ENCODE measurements at regions not wholly inside any gene's neighbourhood (a gene's known extent, or its start where the extent isn't known, plus 50 kb on each side); places are given as distances from the start of the nearest gene placed in this dataset.

GRCh38 chr10:8616166-8616565 lies 561.7 kb downstream of the GATA3 start:
- H3K9ac ChIP-seq (ENCODE audit: low read length), result no peak overlapping the region
- H3K9me2 ChIP-seq (replicated peaks; ENCODE audit: insufficient read depth, low read length), result no peaks in the 10 kb centered on the region
- H3F3A ChIP-seq (ENCODE audit: insufficient read depth), result no peaks in the 10 kb centered on the region
- no peaks in the 10 kb centered on the region for H4K20me1 ChIP-seq (ENCODE audit: low read depth, low read length)
- no peaks in the 10 kb centered on the region for H3K36me3 ChIP-seq (ENCODE audit: low read length)
- H2AFZ ChIP-seq (ENCODE audit: low read depth, low read length, severe bottlenecking), result no peak overlapping the region
- H3K4me3 ChIP-seq (ENCODE audit: insufficient read depth, low read length, poor library complexity, severe bottlenecking), result no peak overlapping the region
- H3K27me3 ChIP-seq (ENCODE audit: low read length), result no peaks in the 10 kb centered on the region
- H3K9me3 ChIP-seq (ENCODE audit: insufficient read depth, low read length), result no peaks in the 10 kb centered on the region
- TF ChIP-seq EZH2phosphoT487 (conservative IDR thresholded peaks at IDR 0.05; ENCODE audit: low read length), result no peak
- TF ChIP-seq, protein P1, sequence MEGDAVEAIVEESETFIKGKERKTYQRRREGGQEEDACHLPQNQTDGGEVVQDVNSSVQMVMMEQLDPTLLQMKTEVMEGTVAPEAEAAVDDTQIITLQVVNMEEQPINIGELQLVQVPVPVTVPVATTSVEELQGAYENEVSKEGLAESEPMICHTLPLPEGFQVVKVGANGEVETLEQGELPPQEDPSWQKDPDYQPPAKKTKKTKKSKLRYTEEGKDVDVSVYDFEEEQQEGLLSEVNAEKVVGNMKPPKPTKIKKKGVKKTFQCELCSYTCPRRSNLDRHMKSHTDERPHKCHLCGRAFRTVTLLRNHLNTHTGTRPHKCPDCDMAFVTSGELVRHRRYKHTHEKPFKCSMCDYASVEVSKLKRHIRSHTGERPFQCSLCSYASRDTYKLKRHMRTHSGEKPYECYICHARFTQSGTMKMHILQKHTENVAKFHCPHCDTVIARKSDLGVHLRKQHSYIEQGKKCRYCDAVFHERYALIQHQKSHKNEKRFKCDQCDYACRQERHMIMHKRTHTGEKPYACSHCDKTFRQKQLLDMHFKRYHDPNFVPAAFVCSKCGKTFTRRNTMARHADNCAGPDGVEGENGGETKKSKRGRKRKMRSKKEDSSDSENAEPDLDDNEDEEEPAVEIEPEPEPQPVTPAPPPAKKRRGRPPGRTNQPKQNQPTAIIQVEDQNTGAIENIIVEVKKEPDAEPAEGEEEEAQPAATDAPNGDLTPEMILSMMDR (IDR thresholded peaks at IDR 0.05; ENCODE audit: insufficient read depth, low read length, poor library complexity, severe bottlenecking), result no peak
- no peak overlapping the region for H3K4me2 ChIP-seq (ENCODE audit: low read depth, low read length, poor library complexity, severe bottlenecking)
- no peaks in the 10 kb centered on the region for H3K79me2 ChIP-seq (ENCODE audit: insufficient read depth, low read length)
- H3K27ac ChIP-seq (ENCODE audit: low read depth, low read length), result no peak overlapping the region

DNA sequence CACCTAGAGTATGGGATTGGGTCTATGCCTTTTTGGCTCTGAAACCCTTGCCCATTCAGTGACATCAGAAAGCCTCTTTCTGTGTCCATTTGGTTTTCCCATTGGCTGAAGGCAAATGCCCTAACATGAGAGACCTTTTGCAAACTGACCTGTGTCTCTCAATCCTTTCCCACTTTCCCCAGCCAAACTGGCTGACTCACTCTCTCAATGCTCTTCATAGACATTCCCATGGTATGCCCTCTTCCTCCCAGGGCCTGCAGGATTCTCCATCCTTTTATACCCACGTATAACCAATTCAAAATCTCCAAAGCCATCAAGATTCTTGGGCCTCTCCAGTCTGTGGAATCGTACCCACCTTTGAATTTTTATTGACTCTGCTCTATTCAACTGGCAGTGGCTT lies 563.3 kb downstream of the GATA3 start:
- no peak overlapping the region for H3K4me3 ChIP-seq (ENCODE audit: insufficient read depth, low read length, poor library complexity, severe bottlenecking)
- H4K20me1 ChIP-seq (ENCODE audit: low read depth, low read length), result no peaks in the 10 kb centered on the region
- no peak overlapping the region for H3K9ac ChIP-seq (ENCODE audit: low read length)
- H3F3A ChIP-seq (ENCODE audit: insufficient read depth), result no peaks in the 10 kb centered on the region
- no peak for TF ChIP-seq EZH2phosphoT487 (conservative IDR thresholded peaks at IDR 0.05; ENCODE audit: low read length)
- TF ChIP-seq, protein P1 (IDR thresholded peaks at IDR 0.05; ENCODE audit: insufficient read depth, low read length, poor library complexity, severe bottlenecking), result no peak
- no peak overlapping the region for H2AFZ ChIP-seq (ENCODE audit: low read depth, low read length, severe bottlenecking)
- no peak overlapping the region for H3K4me2 ChIP-seq (ENCODE audit: low read depth, low read length, poor library complexity, severe bottlenecking)
- no peaks in the 10 kb centered on the region for H3K79me2 ChIP-seq (ENCODE audit: insufficient read depth, low read length)
- no peak overlapping the region for H3K27ac ChIP-seq (ENCODE audit: low read depth, low read length)
- H3K27me3 ChIP-seq (ENCODE audit: low read length), result no peaks in the 10 kb centered on the region
- no peaks in the 10 kb centered on the region for H3K36me3 ChIP-seq (ENCODE audit: low read length)
- H3K9me3 ChIP-seq (ENCODE audit: insufficient read depth, low read length), result no peaks in the 10 kb centered on the region
- H3K9me2 ChIP-seq (replicated peaks; ENCODE audit: insufficient read depth, low read length), result no peaks in the 10 kb centered on the region

DNA sequence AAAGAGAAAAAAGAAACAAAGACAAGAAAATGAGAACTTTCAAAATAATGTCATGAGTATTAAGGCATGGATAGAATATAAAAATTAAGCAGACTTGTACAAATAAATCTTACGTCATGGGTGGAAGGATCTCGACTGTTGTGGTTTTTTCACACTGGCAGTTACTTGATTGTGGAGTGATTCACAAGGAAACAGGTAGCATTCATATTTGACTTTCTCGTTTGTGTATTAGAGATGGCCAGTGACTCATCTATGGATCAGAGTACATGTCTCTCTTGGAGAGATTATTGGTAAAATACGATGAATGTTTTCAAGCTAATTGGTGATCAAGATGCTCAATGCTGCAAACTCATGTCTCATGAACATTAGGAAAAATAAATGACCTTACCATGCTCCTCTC lies 564.3 kb downstream of the GATA3 start:
- H2AFZ ChIP-seq (ENCODE audit: low read depth, low read length, severe bottlenecking), result no peak overlapping the region
- H3K27me3 ChIP-seq (ENCODE audit: low read length), result no peaks in the 10 kb centered on the region
- H3K27ac ChIP-seq (ENCODE audit: low read depth, low read length), result no peak overlapping the region
- H3K4me3 ChIP-seq (ENCODE audit: insufficient read depth, low read length, poor library complexity, severe bottlenecking), result no peak overlapping the region
- no peaks in the 10 kb centered on the region for H4K20me1 ChIP-seq (ENCODE audit: low read depth, low read length)
- no peak overlapping the region for H3K9ac ChIP-seq (ENCODE audit: low read length)
- no peaks in the 10 kb centered on the region for H3K9me3 ChIP-seq (ENCODE audit: insufficient read depth, low read length)
- TF ChIP-seq, protein P1 (IDR thresholded peaks at IDR 0.05; ENCODE audit: insufficient read depth, low read length, poor library complexity, severe bottlenecking), result no peak
- no peak for TF ChIP-seq EZH2phosphoT487 (conservative IDR thresholded peaks at IDR 0.05; ENCODE audit: low read length)
- no peaks in the 10 kb centered on the region for H3K79me2 ChIP-seq (ENCODE audit: insufficient read depth, low read length)
- no peaks in the 10 kb centered on the region for H3K36me3 ChIP-seq (ENCODE audit: low read length)
- no peak overlapping the region for H3K4me2 ChIP-seq (ENCODE audit: low read depth, low read length, poor library complexity, severe bottlenecking)
- H3K9me2 ChIP-seq (replicated peaks; ENCODE audit: insufficient read depth, low read length), result no peaks in the 10 kb centered on the region
- no peaks in the 10 kb centered on the region for H3F3A ChIP-seq (ENCODE audit: insufficient read depth)
